Esophagus (tissue), 2 donors: ENCODE measurements at regions not wholly inside any gene's neighbourhood (a gene's known extent, or its start where the extent isn't known, plus 50 kb on each side); places are given as distances from the start of the nearest gene placed in this dataset.
"Not testable (repeated sequence)": the region's sequence is repeated elsewhere in the genome, so short reads cannot be mapped to it uniquely, and the experiment has no call there.

ENCODE experiments used
- H3K27ac ChIP-seq, 2 donors: one replicate each; pipeline ENCODE4 v1.5.1; 2013; ENCODE audit warnings: low read depth in 2 of 2, mild to moderate bottlenecking in 2 of 2, inconsistent platforms in 1 of 2, low read length in 1 of 2, moderate library complexity in 1 of 2
- H3K27me3 ChIP-seq, 2 donors: one replicate each; pipeline ENCODE4 v1.6.1; 2013; ENCODE audit warnings: low read length in 2 of 2, control low read depth in 1 of 2, mild to moderate bottlenecking in 1 of 2; ENCODE audit not compliant: insufficient read depth in 2 of 2, control insufficient read depth in 1 of 2
- H3K36me3 ChIP-seq, 2 donors: one replicate each; pipeline ENCODE4 v1.6.1; 2013; ENCODE audit warnings: low read length in 1 of 2; ENCODE audit not compliant: control insufficient read depth in 2 of 2, insufficient read depth in 2 of 2
- H3K4me1 ChIP-seq, 2 donors: one replicate each; pipeline ENCODE4 v1.6.1; 2013; ENCODE audit warnings: low read length in 1 of 2; ENCODE audit not compliant: control insufficient read depth in 2 of 2, insufficient read depth in 2 of 2
- H3K4me3 ChIP-seq, 2 donors: one replicate each; pipeline ENCODE4 v1.5.1; 2013; ENCODE audit warnings: low read length in 2 of 2, mild to moderate bottlenecking in 2 of 2, low read depth in 1 of 2, moderate library complexity in 1 of 2
- H3K9me3 ChIP-seq, 2 donors: one replicate each; pipeline ENCODE4 v1.6.1; 2013; ENCODE audit warnings: mild to moderate bottlenecking in 2 of 2, low read depth in 1 of 2, low read length in 1 of 2, moderate library complexity in 1 of 2; ENCODE audit not compliant: control insufficient read depth in 2 of 2, insufficient read depth in 1 of 2
- WGBS, 2 donors: extraction: QIAGEN DNeasy Blood & Tissue Kit; methylation state at CpG; one replicate each; pipeline ENCODE4 v1.1.7; 2013; 5-methylcytosine and 5-hydroxymethylcytosine counted together
- donor health status: healthy with polysubstance abuse.
- donor health status: Bipolar disorder and iron deficiency.

- Histone ChIP-seq H3K4me1 (no peaks in the 10 kb centered on the region), H3K4me3 (no peak overlapping the region), H3K27me3 (no peaks in the 10 kb centered on the region), H3K9me3 (peaks cover 2% of the 10 kb centered on the region in 2 donors), H3K27ac (no peak overlapping the region), H3K36me3 (no peaks in the 10 kb centered on the region)
- 52 to 62% methylated on average over 8 of the region's 8 CpGs for WGBS, 2 donors
These were observed 51.6 kb upstream of the LYRM9 start for GRCh38 chr17:27944546-27945332.

- peaks cover 2% of the 10 kb centered on the region in 2 donors for H3K9me3 ChIP-seq
- 81 to 88% methylated on average over 6 of the region's 6 CpGs for WGBS, 2 donors
- H3K27me3 ChIP-seq = no peaks in the 10 kb centered on the region
- no peak overlapping the region for H3K27ac ChIP-seq
- no peak overlapping the region for H3K4me3 ChIP-seq
- H3K36me3 ChIP-seq = no peaks in the 10 kb centered on the region
- no peaks in the 10 kb centered on the region for H3K4me1 ChIP-seq
These were observed 52.1 kb upstream of the LYRM9 start for GRCh38 chr17:27945333-27945616.

GRCh38 chr17:27945953-27946352 lies 52.8 kb upstream of the LYRM9 start:
- H3K9me3 ChIP-seq = peaks cover 2% of the 10 kb centered on the region in 2 donors
- H3K4me3 ChIP-seq = no peak overlapping the region
- H3K27ac ChIP-seq = no peak overlapping the region
- no peaks in the 10 kb centered on the region for H3K36me3 ChIP-seq
- H3K27me3 ChIP-seq = no peaks in the 10 kb centered on the region
- 88 to 89% methylated on average over 5 of the region's 5 CpGs for WGBS, 2 donors
- no peaks in the 10 kb centered on the region for H3K4me1 ChIP-seq

- WGBS, 2 donors = 63 to 67% methylated on average over 2 of the region's 2 CpGs
These were observed 53.3 kb upstream of the LYRM9 start for GRCh38 chr17:27946513-27946912.

GRCh38 chr17:27947005-27947406 lies 53.8 kb upstream of the LYRM9 start:
- H3K4me1 ChIP-seq = no peaks in the 10 kb centered on the region
- H3K4me3 ChIP-seq = no peak overlapping the region
- H3K27ac ChIP-seq = no peak overlapping the region
- H3K27me3 ChIP-seq = no peaks in the 10 kb centered on the region
- 39 to 48% methylated on average over 4 of the region's 4 CpGs for WGBS, 2 donors
- peaks cover 2% of the 10 kb centered on the region in 2 donors for H3K9me3 ChIP-seq
- H3K36me3 ChIP-seq = no peaks in the 10 kb centered on the region

More at GRCh38 chr17:27946513-27946912, 53.3 kb upstream of the LYRM9 start:
- Histone ChIP-seq H3K27ac (no peak overlapping the region), H3K36me3 (no peaks in the 10 kb centered on the region), H3K4me1 (no peaks in the 10 kb centered on the region), H3K9me3 (peaks cover 2% of the 10 kb centered on the region in 2 donors), H3K4me3 (no peak overlapping the region), H3K27me3 (no peaks in the 10 kb centered on the region)

GRCh38 chr17:27949304-27949703 lies 56.1 kb upstream of the LYRM9 start:
- WGBS, 2 donors = 74 to 75% methylated on average over 3 of the region's 3 CpGs
- Histone ChIP-seq H3K27ac (no peak overlapping the region), H3K9me3 (peaks cover 0 to 2% of the 10 kb centered on the region in 2 donors), H3K27me3 (no peaks in the 10 kb centered on the region), H3K4me1 (no peaks in the 10 kb centered on the region), H3K36me3 (no peaks in the 10 kb centered on the region), H3K4me3 (no peak overlapping the region)

- WGBS, 2 donors = 92 to 94% methylated on average over 7 of the region's 7 CpGs
These were observed 57.1 kb upstream of the LYRM9 start for GRCh38 chr17:27950225-27950624.

GRCh38 chr17:27950995-27951394 lies 57.8 kb upstream of the LYRM9 start:
- WGBS, 2 donors = 61 to 64% methylated on average over 5 of the region's 5 CpGs
- Histone ChIP-seq H3K4me1 (no peaks in the 10 kb centered on the region), H3K27ac (no peak overlapping the region), H3K27me3 (no peaks in the 10 kb centered on the region), H3K9me3 (peaks cover 0 to 2% of the 10 kb centered on the region in 2 donors), H3K4me3 (no peak overlapping the region), H3K36me3 (no peaks in the 10 kb centered on the region)

More at GRCh38 chr17:27950225-27950624, 57.1 kb upstream of the LYRM9 start:
- not testable (repeated sequence) for H3K4me3 ChIP-seq, H3K27me3 ChIP-seq, H3K27ac ChIP-seq, H3K36me3 ChIP-seq, H3K9me3 ChIP-seq, H3K4me1 ChIP-seq

GRCh38 chr17:27951872-27952271 lies 58.7 kb upstream of the LYRM9 start:
- Histone ChIP-seq H3K4me3 (no peak overlapping the region), H3K36me3 (no peaks in the 10 kb centered on the region), H3K9me3 (peaks cover 0 to 2% of the 10 kb centered on the region in 2 donors), H3K4me1 (no peaks in the 10 kb centered on the region), H3K27ac (no peak overlapping the region), H3K27me3 (no peaks in the 10 kb centered on the region)
- WGBS, 2 donors = 68 to 78% methylated on average over 6 of the region's 6 CpGs

GRCh38 chr17:27952366-27952765 lies 59.2 kb upstream of the LYRM9 start:
- H3K36me3 ChIP-seq = no peaks in the 10 kb centered on the region
- no peak overlapping the region for H3K4me3 ChIP-seq
- H3K4me1 ChIP-seq = no peaks in the 10 kb centered on the region
- H3K9me3 ChIP-seq = peaks cover 0 to 2% of the 10 kb centered on the region in 2 donors
- H3K27me3 ChIP-seq = no peaks in the 10 kb centered on the region
- 66 to 67% methylated on average over 7 of the region's 7 CpGs for WGBS, 2 donors
- H3K27ac ChIP-seq = no peak overlapping the region
